Liver (tissue), 3 donors: ENCODE measurements at regions not wholly inside any gene's neighbourhood (a gene's known extent, or its start where the extent isn't known, plus 50 kb on each side); places are given as distances from the start of the nearest gene placed in this dataset.

Source experiments
- ATF3 ChIP-seq: IDR thresholded peaks from 2 replicates; pipeline ENCODE4 v1.6.1; 2016; ENCODE audit warnings: antibody characterized with exemption
- CTCF ChIP-seq: fragments of 150-350 bp; IDR thresholded peaks from 2 replicates; pipeline ENCODE4 v1.5.1; 2017; ENCODE audit warnings: improper control_type of control experiment, low read depth, low read length; ENCODE audit not compliant: missing input control
- donor health status: healthy.
- donor health status: healthy.

- TF ChIP-seq ATF3: peak; percentile 16
- TF ChIP-seq CTCF: no peak
Observed at GRCh38 chr9:86406366-86406765, 52.2 kb upstream of the TUT7 start.
